WERI-Rb-1 (cell line): ENCODE measurements at regions not wholly inside any gene's neighbourhood (a gene's known extent, or its start where the extent isn't known, plus 50 kb on each side); places are given as distances from the start of the nearest gene placed in this dataset.

Experiments
- DNase-seq: peaks from one replicate; pipeline ENCODE4 v3.0.0-alpha.2; 2020
- H3K27ac ChIP-seq: fragments of 250-450 bp; sonication (Bioruptor Pico); 2 replicates; pipeline ENCODE4 v1.5.1; 2020; ENCODE audit warnings: mild to moderate bottlenecking, moderate library complexity
- H3K27me3 ChIP-seq: fragments of 250-450 bp; sonication (Bioruptor Pico); 2 replicates; pipeline ENCODE4 v1.5.1; 2021; ENCODE audit warnings: mild to moderate bottlenecking, low read depth, moderate library complexity; ENCODE audit not compliant: insufficient read depth, severe bottlenecking
- H3K36me3 ChIP-seq: fragments of 250-450 bp; sonication (Bioruptor Pico); 2 replicates; pipeline ENCODE4 v1.5.1; 2020; ENCODE audit warnings: mild to moderate bottlenecking, moderate library complexity
- H3K4me3 ChIP-seq: 2 replicates; pipeline ENCODE4 v1.5.1; 2011; ENCODE audit warnings: low read depth, mild to moderate bottlenecking, control low read depth, low read length
- H3K9me3 ChIP-seq: fragments of 250-450 bp; sonication (Bioruptor Pico); 2 replicates; pipeline ENCODE4 v1.5.1; 2021; ENCODE audit warnings: mild to moderate bottlenecking, moderate library complexity; ENCODE audit not compliant: severe bottlenecking
- CTCF ChIP-seq: IDR thresholded peaks from 2 replicates; pipeline ENCODE4 v1.5.1; 2011; ENCODE audit warnings: low read depth, mild to moderate bottlenecking, control low read depth, inconsistent platforms, low read length

DNA sequence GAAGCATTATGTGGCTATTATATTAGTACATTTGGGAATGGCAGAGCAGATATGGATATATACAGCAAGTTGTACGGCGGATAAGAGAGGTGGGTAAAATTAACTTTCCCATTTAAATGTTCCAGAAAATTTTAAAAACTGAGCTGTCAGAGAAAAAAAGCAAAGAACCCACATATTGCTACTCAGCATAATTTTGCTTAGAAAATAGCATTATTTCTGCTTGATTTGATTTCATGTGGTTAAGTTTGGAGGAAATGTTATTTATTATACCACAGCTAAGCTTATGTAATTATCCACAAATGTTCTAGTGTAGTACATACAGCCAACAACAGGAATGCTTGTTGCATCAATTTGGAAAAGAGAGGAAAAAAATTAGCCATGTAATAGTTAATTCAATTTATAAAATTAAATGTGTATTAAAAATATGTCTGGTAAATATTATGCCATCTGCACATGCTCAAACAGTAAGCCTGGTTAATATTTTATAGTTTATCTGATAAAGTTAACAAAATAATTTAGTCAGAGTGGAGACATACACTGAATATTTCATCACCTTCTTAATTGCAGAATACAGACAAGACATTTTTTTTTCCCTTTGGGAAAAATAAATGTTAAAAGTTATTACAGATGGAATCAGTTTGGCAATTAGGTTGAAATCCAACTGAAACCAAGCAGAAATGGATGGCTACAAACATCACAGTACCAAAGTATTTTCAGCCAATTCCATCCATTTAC, 172.1 kb upstream of the ID4 start:
- no peaks in the 10 kb centered on the region for H3K27me3 ChIP-seq
- no peak overlapping the region for H3K27ac ChIP-seq
- no peak for TF ChIP-seq CTCF
- no peak overlapping the region for H3K4me3 ChIP-seq
- no peak for DNase-seq
- H3K9me3 ChIP-seq, result no peaks in the 10 kb centered on the region
- H3K36me3 ChIP-seq, result no peaks in the 10 kb centered on the region

GRCh38 chr6:19665613-19665909, 171.6 kb upstream of the ID4 start:
- no peaks in the 10 kb centered on the region for H3K27me3 ChIP-seq
- no peaks in the 10 kb centered on the region for H3K9me3 ChIP-seq
- H3K27ac ChIP-seq, result no peak overlapping the region
- no peaks in the 10 kb centered on the region for H3K36me3 ChIP-seq
- DNase-seq, result no peak
- no peak for TF ChIP-seq CTCF
- H3K4me3 ChIP-seq, result no peak overlapping the region

DNA sequence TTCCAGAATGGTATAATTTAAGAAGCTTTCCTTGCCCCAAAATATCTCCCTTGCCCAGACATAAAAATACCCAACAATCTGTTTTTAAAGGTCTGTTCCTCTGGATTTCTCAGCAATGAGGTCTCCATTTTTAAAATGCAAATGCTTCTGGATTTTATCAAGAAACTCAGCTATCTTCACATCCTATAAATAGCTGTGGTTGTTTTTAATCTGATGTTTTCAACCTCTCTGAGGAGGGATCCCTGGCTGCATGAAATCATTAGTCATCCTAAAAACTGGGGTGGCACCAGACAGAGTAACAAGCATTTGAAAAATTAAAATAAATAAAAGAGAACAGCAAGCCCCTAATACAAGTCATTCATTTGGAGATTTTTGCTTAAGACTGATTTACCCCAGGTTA, 168.5 kb upstream of the ID4 start:
- Histone ChIP-seq H3K36me3 (no peaks in the 10 kb centered on the region), H3K4me3 (no peak overlapping the region), H3K27ac (no peak overlapping the region), H3K27me3 (no peaks in the 10 kb centered on the region), H3K9me3 (no peaks in the 10 kb centered on the region)
- no peak for TF ChIP-seq CTCF
- no peak for DNase-seq

DNA sequence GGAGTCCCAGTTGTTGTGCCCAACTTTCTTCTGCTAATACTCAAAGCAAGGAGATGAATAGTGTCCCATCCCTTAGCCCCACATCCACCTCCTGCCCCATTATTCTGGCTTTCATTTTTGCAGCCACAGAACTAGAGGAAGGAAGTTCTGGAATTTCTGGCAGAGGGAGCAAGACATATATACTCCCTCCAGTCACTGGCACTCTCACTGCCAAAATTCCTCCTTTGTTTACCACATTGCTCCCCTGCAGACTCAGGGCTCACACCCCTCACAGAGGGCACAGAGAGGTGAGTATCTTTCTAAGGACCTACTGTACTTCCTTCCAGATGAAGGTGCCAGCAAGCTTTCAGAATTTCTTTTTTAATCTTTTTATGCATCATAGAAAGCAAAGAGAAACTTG, 168.0 kb upstream of the ID4 start:
- DNase-seq, result no peak
- Histone ChIP-seq H3K4me3 (no peak overlapping the region), H3K27ac (no peak overlapping the region), H3K27me3 (no peaks in the 10 kb centered on the region), H3K36me3 (no peaks in the 10 kb centered on the region), H3K9me3 (no peaks in the 10 kb centered on the region)
- TF ChIP-seq CTCF, result no peak

GRCh38 chr6:19682859-19683258, 154.3 kb upstream of the ID4 start:
- H3K9me3 ChIP-seq, result no peaks in the 10 kb centered on the region
- no peaks in the 10 kb centered on the region for H3K36me3 ChIP-seq
- TF ChIP-seq CTCF, result no peak
- no peak overlapping the region for H3K27ac ChIP-seq
- H3K27me3 ChIP-seq, result no peaks in the 10 kb centered on the region
- DNase-seq, result no peak
- no peak overlapping the region for H3K4me3 ChIP-seq
